Liver (tissue), 8 donors: ENCODE measurements at regions not wholly inside any gene's neighbourhood (a gene's known extent, or its start where the extent isn't known, plus 50 kb on each side); places are given as distances from the start of the nearest gene placed in this dataset.

ENCODE experiments used
- DNase-seq: peaks from one replicate; pipeline ENCODE4 v3.0.0-alpha.2; 2017; ENCODE audit warnings: low spot score
- H3K27ac ChIP-seq, 2 donors: one replicate each; pipeline ENCODE4 v1.7.0; 2013; ENCODE audit warnings: inconsistent platforms in 2 of 2, low read length in 2 of 2, control low read depth in 1 of 2, low read depth in 1 of 2, mild to moderate bottlenecking in 1 of 2
- H3K27me3 ChIP-seq, 4 donors: one replicate each; pipeline versions ENCODE4 v1.6.1 to v1.7.0; 2013; ENCODE audit warnings: low read length in 3 of 4, inconsistent platforms in 1 of 4, mild to moderate bottlenecking in 1 of 4, moderate library complexity in 1 of 4; ENCODE audit not compliant: control insufficient read depth in 4 of 4, insufficient read depth in 4 of 4
- H3K36me3 ChIP-seq, 4 donors: one replicate each; pipeline versions ENCODE4 v1.6.1 to v1.7.0; 2013; ENCODE audit warnings: low read length in 3 of 4, mild to moderate bottlenecking in 3 of 4, low read depth in 1 of 4, moderate library complexity in 1 of 4; ENCODE audit not compliant: control insufficient read depth in 4 of 4, insufficient read depth in 3 of 4
- H3K4me1 ChIP-seq, 4 donors: one replicate each; pipeline versions ENCODE4 v1.6.1 to v1.7.0; 2013; ENCODE audit warnings: low read length in 3 of 4, mild to moderate bottlenecking in 3 of 4, moderate library complexity in 1 of 4; ENCODE audit not compliant: control insufficient read depth in 4 of 4, insufficient read depth in 4 of 4
- H3K4me3 ChIP-seq, 3 donors: one replicate each; pipeline versions ENCODE4 v1.6.1 to v1.7.0; 2013; ENCODE audit warnings: low read length in 3 of 3, control low read depth in 1 of 3, low read depth in 1 of 3, mild to moderate bottlenecking in 1 of 3
- H3K9ac ChIP-seq, 2 donors: one replicate each; pipeline ENCODE4 v1.7.0; 2013; ENCODE audit warnings: low read length in 2 of 2, mild to moderate bottlenecking in 2 of 2, moderate library complexity in 2 of 2, control low read depth in 1 of 2, low read depth in 1 of 2
- H3K9me3 ChIP-seq, 4 donors: one replicate each; pipeline versions ENCODE4 v1.6.1 to v1.7.0; 2013; ENCODE audit warnings: low read length in 3 of 4; ENCODE audit not compliant: control insufficient read depth in 4 of 4
- FOXA2 ChIP-seq: IDR thresholded peaks from 2 replicates; pipeline ENCODE4 v1.6.1; 2016; ENCODE audit warnings: antibody characterized with exemption
- GABPA ChIP-seq, 2 donors: IDR thresholded peaks in 1 of 2; conservative IDR thresholded peaks in 1 of 2; 2 replicates each; pipeline ENCODE4 v1.6.1; 2016; ENCODE audit warnings: antibody characterized with exemption in 2 of 2, mild to moderate bottlenecking in 1 of 2, moderate library complexity in 1 of 2
- HNF4A ChIP-seq, 2 donors: conservative IDR thresholded peaks; 2 replicates each; pipeline ENCODE4 v1.6.1; 2016; ENCODE audit warnings: antibody characterized with exemption in 2 of 2, mild to moderate bottlenecking in 2 of 2
- HNF4G ChIP-seq: IDR thresholded peaks from 2 replicates; pipeline ENCODE4 v1.6.1; 2016; ENCODE audit warnings: antibody characterized with exemption
- RAD21 ChIP-seq, 2 donors: IDR thresholded peaks; 2 replicates each; pipeline ENCODE4 v1.6.1; 2016; ENCODE audit warnings: antibody characterized with exemption in 2 of 2, mild to moderate bottlenecking in 2 of 2
- REST ChIP-seq: IDR thresholded peaks from 2 replicates; pipeline ENCODE4 v1.6.1; 2016; ENCODE audit warnings: antibody characterized with exemption, mild to moderate bottlenecking
- RXRA ChIP-seq, 2 donors: IDR thresholded peaks; 2 replicates each; pipeline ENCODE4 v1.6.1; 2017 to 2018; ENCODE audit warnings: antibody characterized with exemption in 2 of 2, mild to moderate bottlenecking in 1 of 2
- SP1 ChIP-seq: IDR thresholded peaks from 2 replicates; pipeline ENCODE4 v1.6.1; 2018; ENCODE audit warnings: antibody characterized with exemption, mild to moderate bottlenecking
- TAF1 ChIP-seq: conservative IDR thresholded peaks from 2 replicates; pipeline ENCODE4 v1.6.1; 2016; ENCODE audit warnings: antibody characterized with exemption, mild to moderate bottlenecking
- YY1 ChIP-seq: IDR thresholded peaks from 2 replicates; pipeline ENCODE4 v1.6.1; 2016; ENCODE audit warnings: antibody characterized with exemption, mild to moderate bottlenecking
- ZBTB33 ChIP-seq: IDR thresholded peaks from 2 replicates; pipeline ENCODE4 v1.6.1; 2016; ENCODE audit warnings: antibody characterized with exemption
- WGBS: extraction: QIAGEN DNeasy Blood & Tissue Kit; methylation state at CpG from one replicate; pipeline ENCODE4 v1.1.7; 2013; 5-methylcytosine and 5-hydroxymethylcytosine counted together
- TF ChIP-seq, protein P1 (sequence below): IDR thresholded peaks from 2 replicates; pipeline ENCODE4 v1.6.1; 2016; ENCODE audit warnings: antibody characterized with exemption
- TF ChIP-seq, protein P2 (sequence below): fragments of 150-350 bp; IDR thresholded peaks from 2 replicates; pipeline ENCODE4 v1.5.1; 2017; ENCODE audit warnings: improper control_type of control experiment, low read depth, low read length; ENCODE audit not compliant: missing input control
- TF ChIP-seq, protein P3 (sequence below): IDR thresholded peaks from 2 replicates; pipeline ENCODE4 v1.6.1; 2016; ENCODE audit warnings: antibody characterized with exemption
- donor health status: healthy.
- donor health status: healthy.
- donor health status: healthy.
- donor health status: healthy.
- donor health status: healthy.

DNA sequence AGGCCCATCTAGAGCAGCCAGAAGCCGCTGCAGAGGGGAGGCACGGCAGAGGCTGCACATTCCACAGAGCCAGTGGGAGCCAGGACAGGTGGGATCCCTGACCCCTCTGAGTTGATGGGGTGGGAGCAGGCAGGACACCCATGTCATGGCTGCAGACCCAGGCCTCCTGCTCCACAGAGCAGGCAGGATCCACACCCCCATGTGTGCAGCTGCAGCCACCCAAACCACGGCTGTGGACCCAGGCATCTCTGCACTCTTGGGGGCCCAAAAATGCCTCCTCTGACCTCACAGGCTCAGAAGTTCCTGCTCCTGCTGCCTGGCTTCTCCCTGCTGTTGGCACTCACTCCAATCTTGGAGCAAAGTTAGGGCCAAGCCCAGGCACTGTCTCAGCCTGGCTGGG is 112.3 kb upstream of the TMEM18 start (continued):
- TF ChIP-seq REST (no peak), HNF4A (conservative IDR thresholded peaks at IDR 0.05) (no peak), FOXA2 (no peak), RXRA (IDR thresholded peaks at IDR 0.05) (no peak), GABPA (IDR thresholded peaks at IDR 0.05 in 1 of 2, conservative IDR thresholded peaks at IDR 0.05 in 1 of 2) (no peak), ZBTB33 (no peak)

DNA sequence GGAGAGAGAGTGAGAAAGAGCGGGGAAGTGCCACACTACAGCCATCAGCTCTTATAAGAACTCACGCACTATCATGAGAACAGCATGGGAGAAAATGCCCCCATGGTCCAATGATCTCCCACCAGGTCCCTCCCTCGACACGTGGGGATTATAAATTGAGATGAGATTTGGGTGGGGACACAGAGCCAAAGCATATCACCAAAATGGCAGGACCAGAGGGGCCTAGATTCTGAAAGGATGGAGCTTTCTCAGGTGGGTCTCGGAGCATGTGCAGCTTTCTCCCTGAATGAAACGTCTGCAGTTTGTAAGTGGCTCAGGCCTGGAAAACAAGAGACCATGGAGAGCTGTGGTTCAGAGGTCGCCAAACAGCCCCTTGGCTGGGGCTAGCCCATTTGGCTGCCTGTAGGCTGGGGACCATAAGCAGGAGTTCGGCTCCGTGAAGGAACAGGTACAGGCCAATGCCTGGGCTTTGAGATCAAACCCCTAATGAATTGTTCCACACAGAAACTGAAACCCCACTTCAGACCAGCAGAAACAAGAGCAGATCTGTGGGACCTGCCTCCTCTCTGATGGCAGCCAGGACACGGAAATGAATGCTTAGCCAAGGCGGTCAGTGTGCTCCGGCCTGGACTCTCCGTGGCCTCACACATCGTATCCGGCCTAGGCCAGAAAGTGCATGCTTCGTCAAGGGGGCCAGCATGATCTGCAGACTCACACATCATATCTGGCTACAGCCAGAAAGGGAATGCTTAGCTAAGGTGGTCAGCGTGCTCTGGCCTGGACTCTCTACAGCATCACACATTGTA is 111.2 kb upstream of the TMEM18 start:
- H3K9me3 ChIP-seq: peaks cover 0 to 1% (median 0%) of the 10 kb centered on the region in 4 donors
- H3K4me1 ChIP-seq: no peaks in the 10 kb centered on the region
- TF ChIP-seq ZBTB33 (no peak), FOXA2 (no peak), SP1 (no peak), TAF1 (no peak), HNF4G (no peak), HNF4A (conservative IDR thresholded peaks at IDR 0.05) (no peak), RAD21 (IDR thresholded peaks at IDR 0.05) (no peak), GABPA (IDR thresholded peaks at IDR 0.05 in 1 of 2, conservative IDR thresholded peaks at IDR 0.05 in 1 of 2) (no peak), YY1 (no peak)
- TF ChIP-seq, protein P1, sequence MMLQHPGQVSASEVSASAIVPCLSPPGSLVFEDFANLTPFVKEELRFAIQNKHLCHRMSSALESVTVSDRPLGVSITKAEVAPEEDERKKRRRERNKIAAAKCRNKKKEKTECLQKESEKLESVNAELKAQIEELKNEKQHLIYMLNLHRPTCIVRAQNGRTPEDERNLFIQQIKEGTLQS: no peak
- TF ChIP-seq, protein P2, sequence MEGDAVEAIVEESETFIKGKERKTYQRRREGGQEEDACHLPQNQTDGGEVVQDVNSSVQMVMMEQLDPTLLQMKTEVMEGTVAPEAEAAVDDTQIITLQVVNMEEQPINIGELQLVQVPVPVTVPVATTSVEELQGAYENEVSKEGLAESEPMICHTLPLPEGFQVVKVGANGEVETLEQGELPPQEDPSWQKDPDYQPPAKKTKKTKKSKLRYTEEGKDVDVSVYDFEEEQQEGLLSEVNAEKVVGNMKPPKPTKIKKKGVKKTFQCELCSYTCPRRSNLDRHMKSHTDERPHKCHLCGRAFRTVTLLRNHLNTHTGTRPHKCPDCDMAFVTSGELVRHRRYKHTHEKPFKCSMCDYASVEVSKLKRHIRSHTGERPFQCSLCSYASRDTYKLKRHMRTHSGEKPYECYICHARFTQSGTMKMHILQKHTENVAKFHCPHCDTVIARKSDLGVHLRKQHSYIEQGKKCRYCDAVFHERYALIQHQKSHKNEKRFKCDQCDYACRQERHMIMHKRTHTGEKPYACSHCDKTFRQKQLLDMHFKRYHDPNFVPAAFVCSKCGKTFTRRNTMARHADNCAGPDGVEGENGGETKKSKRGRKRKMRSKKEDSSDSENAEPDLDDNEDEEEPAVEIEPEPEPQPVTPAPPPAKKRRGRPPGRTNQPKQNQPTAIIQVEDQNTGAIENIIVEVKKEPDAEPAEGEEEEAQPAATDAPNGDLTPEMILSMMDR: no peak
- TF ChIP-seq, protein P3, sequence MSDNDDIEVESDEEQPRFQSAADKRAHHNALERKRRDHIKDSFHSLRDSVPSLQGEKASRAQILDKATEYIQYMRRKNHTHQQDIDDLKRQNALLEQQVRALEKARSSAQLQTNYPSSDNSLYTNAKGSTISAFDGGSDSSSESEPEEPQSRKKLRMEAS: no peak
- peaks cover 0 to 2% (median 0%) of the 10 kb centered on the region in 4 donors for H3K27me3 ChIP-seq
- H3K27ac ChIP-seq: no peak overlapping the region
- no peak overlapping the region for H3K4me3 ChIP-seq
- DNase-seq: no peak
- H3K9ac ChIP-seq: no peak overlapping the region
- H3K36me3 ChIP-seq: no peaks in the 10 kb centered on the region
- WGBS: 88% methylated on average over 17 of the region's 17 CpGs
